ENCODE measurements at regions not wholly inside any gene's neighbourhood (a gene's known extent, or its start where the extent isn't known, plus 50 kb on each side); places are given as distances from the start of the nearest gene placed in this dataset.
A peak's percentile ranks its signal among the peaks of the same experiment; 100 is the strongest.

GRCh38 chr16:54503856-54504219 is 217.3 kb upstream of the IRX3 start:
- ATAC-seq = no peak
- Histone ChIP-seq H3K9me3 (peaks cover 0 to under 1% of the 10 kb centered on the region in 2 donors), H3K27ac (no peak overlapping the region), H3K36me3 (no peaks in the 10 kb centered on the region), H3K27me3 (no peaks in the 10 kb centered on the region), H3K4me3 (no peak overlapping the region), H3K4me1 (peaks cover 0 to 7% of the 10 kb centered on the region in 2 donors)
- peak in 1 of 4 donors; percentile 69 for DNase-seq
- intact Hi-C loops (cut with DNase I) = no loop called here
- no peak for TF ChIP-seq CTCF (IDR thresholded peaks at IDR 0.05)

DNA sequence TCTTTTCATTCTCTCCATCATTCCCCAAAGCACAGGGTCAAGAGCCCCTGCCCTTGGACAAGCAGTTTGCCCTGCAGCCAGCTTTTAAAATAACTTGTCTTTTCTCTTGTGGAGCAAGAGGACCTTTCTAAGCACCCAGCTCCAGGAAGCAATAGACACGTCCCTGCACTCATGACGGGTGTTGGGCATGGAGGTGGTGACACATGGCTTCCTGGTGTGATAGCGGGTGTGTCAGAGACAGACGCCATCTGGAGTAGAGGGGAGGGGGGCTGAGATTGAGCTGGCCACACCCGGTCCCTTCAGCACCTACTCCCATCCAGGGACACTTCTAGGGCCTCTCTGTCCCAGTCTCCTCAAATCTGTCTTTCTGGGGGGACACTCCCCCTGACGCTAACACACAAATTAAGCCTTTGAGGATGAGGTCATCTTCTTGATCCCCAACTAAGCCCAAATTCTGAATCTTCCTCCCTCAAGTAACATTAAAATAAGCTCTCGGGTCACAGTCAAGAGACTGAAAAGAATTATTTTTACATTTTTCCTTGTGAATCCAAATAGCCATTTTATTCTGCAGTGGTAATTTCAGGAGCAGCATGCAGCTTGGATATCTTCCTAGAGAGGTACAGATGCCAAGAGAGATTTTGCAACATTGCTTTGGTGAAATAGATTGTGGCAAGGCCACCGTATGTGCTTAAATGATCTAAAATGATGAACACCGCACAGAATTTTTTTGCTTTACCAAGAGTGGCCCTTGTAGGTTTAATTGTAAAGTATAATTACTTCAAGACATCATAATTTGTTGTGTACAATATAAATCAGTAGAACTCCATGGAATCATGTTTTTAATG is 216.6 kb upstream of the IRX3 start:
- H3K4me1 ChIP-seq = peaks cover 0 to 7% of the 10 kb centered on the region in 2 donors
- intact Hi-C loops (cut with DNase I) = no loop called here
- DNase-seq (peak in 2 of 4 donors; percentile 72 to 73), ATAC-seq (peak; percentile 52)
- peaks cover 0 to 7% of the 10 kb centered on the region in 2 donors for H3K9me3 ChIP-seq
- no peak overlapping the region for H3K27ac ChIP-seq
- no peaks in the 10 kb centered on the region for H3K27me3 ChIP-seq
- TF ChIP-seq CTCF (IDR thresholded peaks at IDR 0.05) = no peak
- H3K36me3 ChIP-seq = no peaks in the 10 kb centered on the region
- no peak overlapping the region for H3K4me3 ChIP-seq

GRCh38 chr16:54501797-54502196 is 215.2 kb upstream of the IRX3 start:
- Histone ChIP-seq H3K4me3 (no peak overlapping the region), H3K36me3 (no peaks in the 10 kb centered on the region), H3K27me3 (no peaks in the 10 kb centered on the region), H3K27ac (no peak overlapping the region), H3K9me3 (peaks cover 0 to 14% of the 10 kb centered on the region in 2 donors), H3K4me1 (peaks cover 0 to 7% of the 10 kb centered on the region in 2 donors)
- DNase-seq = no peak
- intact Hi-C loops (cut with DNase I) = no loop called here
- no peak for TF ChIP-seq CTCF (IDR thresholded peaks at IDR 0.05)
- no peak for ATAC-seq

DNA sequence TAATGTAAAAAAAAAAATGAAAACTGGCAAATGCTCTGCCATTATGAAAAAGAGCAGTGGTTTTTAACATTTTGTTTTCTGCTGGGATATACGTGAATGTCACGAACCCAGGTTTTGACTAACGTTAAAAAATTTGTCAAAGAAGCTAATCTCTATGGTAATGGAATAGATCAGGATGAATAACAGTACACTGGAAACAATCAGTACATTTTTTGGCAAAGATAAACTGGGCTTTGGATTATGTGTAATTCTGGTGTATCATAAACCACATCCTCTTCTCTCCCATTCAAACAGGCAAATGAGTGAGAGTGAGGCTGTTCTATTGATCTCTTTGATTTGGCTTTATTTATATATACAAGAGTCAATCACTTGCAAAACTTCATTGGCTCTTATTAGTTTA is 207.0 kb upstream of the IRX3 start:
- no peaks in the 10 kb centered on the region for H3K36me3 ChIP-seq
- H3K27me3 ChIP-seq = no peaks in the 10 kb centered on the region
- peaks cover 0 to 11% of the 10 kb centered on the region in 2 donors for H3K9me3 ChIP-seq
- intact Hi-C loops (cut with DNase I) = no loop called here
- no peak overlapping the region for H3K27ac ChIP-seq
- no peak for DNase-seq
- no peaks in the 10 kb centered on the region for H3K4me1 ChIP-seq
- TF ChIP-seq CTCF (IDR thresholded peaks at IDR 0.05) = no peak
- H3K4me3 ChIP-seq = no peak overlapping the region
- ATAC-seq = no peak

GRCh38 chr16:54493061-54493460 is 206.5 kb upstream of the IRX3 start:
- Histone ChIP-seq H3K4me1 (no peaks in the 10 kb centered on the region), H3K27me3 (no peaks in the 10 kb centered on the region), H3K27ac (no peak overlapping the region), H3K36me3 (no peaks in the 10 kb centered on the region), H3K4me3 (no peak overlapping the region), H3K9me3 (peaks cover 0 to 7% of the 10 kb centered on the region in 2 donors)
- DNase-seq (no peak), ATAC-seq (no peak)
- TF ChIP-seq CTCF (IDR thresholded peaks at IDR 0.05) = no peak
- intact Hi-C loops (cut with DNase I) = no loop called here

All from left lung (tissue), 4 donors.